HT1080 (cell line): ENCODE measurements at regions not wholly inside any gene's neighbourhood (a gene's known extent, or its start where the extent isn't known, plus 50 kb on each side); places are given as distances from the start of the nearest gene placed in this dataset.
A peak's percentile ranks its signal among the peaks of the same experiment; 100 is the strongest.
"Not testable (repeated sequence)": the region's sequence is repeated elsewhere in the genome, so short reads cannot be mapped to it uniquely, and the experiment has no call there.

Source experiments
- DNase-seq: peaks from one replicate; pipeline ENCODE4 v3.0.0-alpha.2; 2015; ENCODE audit warnings: low read depth

DNA sequence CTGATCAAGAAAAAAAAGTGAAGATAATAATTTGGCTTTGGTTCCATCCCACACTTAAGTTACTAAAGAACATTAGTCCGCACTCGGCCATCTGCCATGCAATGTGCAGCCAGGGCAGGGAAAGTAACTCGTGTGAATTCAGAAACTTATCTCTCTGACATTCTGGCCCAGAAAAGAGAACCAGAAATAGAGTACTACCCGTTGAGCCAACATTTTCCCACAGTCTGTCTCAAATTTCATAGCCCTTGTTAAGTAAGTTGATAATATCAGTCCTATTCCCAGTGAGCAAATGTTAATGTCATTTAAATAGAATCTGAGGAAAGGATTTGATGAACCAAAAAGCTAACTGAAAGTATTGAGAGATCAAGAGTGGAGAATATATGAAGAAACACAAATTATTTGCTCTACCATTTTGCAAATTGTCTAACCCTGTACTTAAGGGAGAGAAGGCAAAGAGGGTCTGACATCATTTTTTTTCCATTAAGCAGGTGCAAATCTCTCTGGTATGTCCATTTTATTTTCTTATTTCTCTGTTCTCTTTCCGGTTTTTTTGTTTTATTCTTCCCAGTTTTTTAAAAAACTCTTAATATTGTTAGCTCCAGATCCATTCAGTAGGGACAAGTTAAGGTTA is 156.3 kb downstream of the NDFIP2 start:
- DNase-seq = no peak

- peak; percentile 91 for DNase-seq
Observed at GRCh38 chr13:79631051-79631659, 150.2 kb downstream of the NDFIP2 start.

- no peak for DNase-seq
Observed at GRCh38 chr13:79628463-79628862, 147.5 kb downstream of the NDFIP2 start.

- no peak for DNase-seq
Observed at GRCh38 chr13:79626924-79627323, 146.0 kb downstream of the NDFIP2 start.

DNA sequence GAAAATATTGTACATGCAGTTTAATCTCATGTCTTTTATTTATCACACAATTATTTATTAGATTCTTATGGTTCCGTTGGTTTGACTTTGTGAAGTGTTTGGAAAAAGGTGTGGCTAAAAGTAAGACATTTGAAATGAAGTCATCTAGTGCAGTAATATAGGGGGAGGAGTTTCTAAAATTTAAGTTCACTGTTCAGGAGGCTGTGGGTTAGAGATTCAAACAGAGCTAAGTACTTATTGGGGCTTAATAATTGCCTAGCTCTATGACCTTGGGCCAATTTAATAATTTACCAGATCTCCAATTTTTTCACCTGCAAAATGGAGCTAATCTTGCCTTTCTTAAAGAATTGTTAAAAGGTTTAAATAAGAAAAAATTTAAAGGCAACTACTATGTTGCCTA is 144.6 kb downstream of the NDFIP2 start:
- no peak for DNase-seq

DNA sequence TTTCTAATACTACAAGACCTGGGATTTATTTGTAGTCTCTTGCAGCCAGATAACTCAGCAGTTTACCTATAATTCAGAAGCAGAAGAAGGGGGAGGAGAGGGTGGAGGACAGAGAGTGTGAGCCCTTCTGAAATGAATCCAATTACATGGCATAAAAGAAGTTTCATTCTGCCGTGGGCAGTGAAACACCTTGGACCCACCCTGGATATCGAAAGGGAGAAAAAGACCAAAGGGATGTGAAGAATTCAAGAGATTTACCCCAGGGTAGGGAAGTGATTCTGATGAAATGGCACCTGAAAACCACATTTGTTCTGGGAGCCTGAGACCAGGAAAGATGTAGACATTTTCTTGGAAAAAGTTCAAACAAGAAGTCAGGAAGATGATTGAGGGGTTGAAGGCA is 140.9 kb downstream of the NDFIP2 start:
- no peak for DNase-seq

DNA sequence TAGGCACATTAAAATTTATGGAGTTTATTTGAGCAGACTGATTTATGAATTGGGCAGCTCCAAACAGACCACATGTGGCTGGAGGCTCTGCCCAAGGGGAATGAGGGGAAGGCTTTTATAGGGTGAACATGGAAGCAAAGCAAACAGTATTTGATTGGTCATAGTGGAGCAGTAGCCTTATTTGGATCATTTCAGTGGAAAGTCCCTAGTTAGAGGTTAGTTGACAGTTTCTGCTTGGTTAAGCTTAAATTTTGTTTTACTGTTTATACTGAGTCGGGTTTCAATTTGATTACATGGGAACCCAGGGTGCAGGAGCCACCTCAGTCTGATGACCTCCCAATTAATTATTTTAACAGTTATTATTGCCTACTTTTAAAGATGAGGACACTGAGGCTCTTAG is 140.5 kb downstream of the NDFIP2 start:
- DNase-seq = no peak

DNA sequence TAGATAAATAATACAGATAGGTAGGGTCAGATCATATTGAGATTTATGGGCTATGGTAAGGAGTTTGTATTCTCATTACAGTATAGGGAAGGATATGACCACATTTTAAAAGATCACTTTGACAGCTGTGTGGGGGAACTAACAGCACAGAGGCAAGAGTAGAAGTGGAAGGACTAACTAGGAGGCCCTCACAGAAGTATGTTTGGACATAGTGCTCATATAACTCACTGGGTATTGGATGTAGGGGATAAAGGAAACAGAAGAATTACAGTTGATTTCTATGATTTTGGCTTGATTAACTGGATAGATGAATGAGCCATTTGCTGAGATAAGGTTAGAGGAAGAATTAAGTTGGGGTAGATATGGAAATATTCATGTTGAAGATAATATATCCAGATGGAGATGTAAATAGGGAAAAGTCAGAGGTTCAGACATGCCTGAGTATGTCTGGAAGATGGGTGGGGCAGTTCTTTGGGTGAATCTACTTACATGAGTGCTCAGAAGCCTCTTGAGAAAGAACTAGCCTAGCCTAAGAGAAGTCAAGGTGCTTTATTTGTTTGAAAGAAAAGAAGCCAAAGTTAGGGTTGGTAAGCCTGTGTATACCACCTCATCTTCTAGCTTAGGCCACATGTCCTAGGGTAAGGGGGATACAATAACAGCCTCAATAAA is 133.4 kb downstream of the NDFIP2 start:
- DNase-seq = no peak

GRCh38 chr13:79612604-79613003 is 131.6 kb downstream of the NDFIP2 start:
- DNase-seq = no peak

DNA sequence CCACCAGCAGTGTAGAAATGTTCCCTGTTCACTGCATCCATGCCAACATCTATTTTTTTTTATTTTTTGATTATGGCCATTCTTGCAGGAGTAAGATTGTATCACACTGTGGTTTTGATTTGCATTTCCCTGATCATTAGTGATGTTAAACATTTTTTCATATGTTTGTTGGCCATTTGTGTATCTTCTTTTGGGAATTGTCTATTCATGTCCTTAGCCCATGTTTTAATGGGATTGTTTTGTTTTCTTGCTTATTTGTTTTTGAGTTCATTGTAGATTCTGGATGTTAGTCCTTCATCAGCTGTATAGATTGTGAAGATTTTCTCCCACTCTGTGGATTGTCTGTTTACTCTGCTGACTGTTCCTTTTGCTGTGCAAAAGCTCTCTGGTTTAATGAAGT is 126.9 kb downstream of the NDFIP2 start:
- DNase-seq = not testable (repeated sequence)
